H1 (cell line): ENCODE measurements at regions not wholly inside any gene's neighbourhood (a gene's known extent, or its start where the extent isn't known, plus 50 kb on each side); places are given as distances from the start of the nearest gene placed in this dataset.

Experiments used
- CTCF ChIA-PET: fragments of 300-600 bp; sonication (Branson Sonifier 250); formaldehyde crosslinking; loops from one replicate; lab custom pipeline; 2021; ENCODE audit not compliant: partially characterized antibody; lab: Charles Lee
- POLR2A ChIA-PET: fragments of 300-600 bp; sonication (Branson Sonifier 250); formaldehyde crosslinking; loops from one replicate; lab custom pipeline; 2021; ENCODE audit warnings: inconsistent platforms; ENCODE audit not compliant: partially characterized antibody; lab: Charles Lee
- DNase-seq, 2 experiments: peaks; one replicate each; pipeline versions ENCODE4 v3.0.0 to v3.0.0-alpha.2; 2010 to 2022; ENCODE audit warnings: low spot score in 2 of 2, low read depth in 1 of 2, mixed read lengths in 1 of 2
- FAIRE-seq: peaks from 2 replicates; lab custom pipeline; 2011; peaks lifted over from hg19 to GRCh38; lab: Jason Lieb, UNC
- H2AFZ ChIP-seq: 2 replicates; pipeline ENCODE4 v1.8.1; 2012; ENCODE audit warnings: low read length, inconsistent platforms
- H2AK5ac ChIP-seq: 2 replicates; pipeline ENCODE4 v1.6.1; 2013; ENCODE audit warnings: low read depth, low read length
- H2BK120ac ChIP-seq: replicated peaks from 2 replicates; pipeline ENCODE3; 2013; ENCODE audit warnings: low read depth, low read length, inconsistent platforms
- H2BK12ac ChIP-seq: 2 replicates; pipeline ENCODE4 v1.6.1; 2013; ENCODE audit warnings: low read depth, low read length
- H2BK15ac ChIP-seq: 2 replicates; pipeline ENCODE4 v1.6.1; 2013; ENCODE audit warnings: low read length
- H2BK20ac ChIP-seq: 2 replicates; pipeline ENCODE4 v1.6.1; 2013; ENCODE audit warnings: low read length
- H2BK5ac ChIP-seq: 2 replicates; pipeline ENCODE4 v1.6.1; 2013; ENCODE audit warnings: low read depth, low read length
- H3K14ac ChIP-seq: 2 replicates; pipeline ENCODE4 v1.6.1; 2013; ENCODE audit warnings: inconsistent platforms; ENCODE audit not compliant: insufficient read length
- H3K18ac ChIP-seq: 2 replicates; pipeline ENCODE4 v1.6.1; 2013; ENCODE audit warnings: low read length; ENCODE audit errors: extremely low read depth
- H3K23ac ChIP-seq: 2 replicates; pipeline ENCODE4 v1.6.1; 2013; ENCODE audit warnings: inconsistent platforms; ENCODE audit not compliant: insufficient read length
- H3K23me2 ChIP-seq: 2 replicates; pipeline ENCODE4 v1.6.1; 2013; ENCODE audit warnings: low read depth, low read length
- H3K27ac ChIP-seq: 2 replicates; pipeline ENCODE4 v1.6.1; 2011; ENCODE audit warnings: low read depth, low read length, inconsistent platforms
- H3K27me3 ChIP-seq, 4 experiments: replicated peaks in 1 of 4; 1 replicate in 1 of 4; 2 replicates in 3 of 4; pipeline versions ENCODE4 v1.6.1 to v1.8.1; 2011 to 2013; ENCODE audit warnings: low read length in 3 of 4, mild to moderate bottlenecking in 3 of 4, inconsistent platforms in 2 of 4, mixed read lengths in 2 of 4, moderate library complexity in 1 of 4; ENCODE audit not compliant: control insufficient read depth in 3 of 4, insufficient read depth in 3 of 4; ENCODE audit errors: extremely low read depth in 1 of 4
- H3K36me3 ChIP-seq, 4 experiments: 2 replicates each; pipeline versions ENCODE4 v1.6.1 to v1.8.1; 2011 to 2013; ENCODE audit warnings: mild to moderate bottlenecking in 4 of 4, low read length in 3 of 4, moderate library complexity in 2 of 4, control low read depth in 1 of 4, inconsistent platforms in 1 of 4; ENCODE audit not compliant: insufficient read depth in 4 of 4, control insufficient read depth in 2 of 4
- H3K4ac ChIP-seq: replicated peaks from 2 replicates; pipeline ENCODE3; 2013; ENCODE audit warnings: low read length, low read depth, mixed read lengths, inconsistent platforms; ENCODE audit not compliant: insufficient read length
- H3K4me1 ChIP-seq, 4 experiments: replicated peaks in 1 of 4; 1 replicate in 1 of 4; 2 replicates in 3 of 4; pipeline versions ENCODE4 v1.6.1 to v1.8.1; 2011 to 2013; ENCODE audit warnings: low read length in 3 of 4, inconsistent platforms in 2 of 4, mixed read lengths in 1 of 4; ENCODE audit not compliant: insufficient read depth in 4 of 4, control insufficient read depth in 3 of 4
- H3K4me2 ChIP-seq, 2 experiments: 2 replicates each; pipeline versions ENCODE4 v1.6.1 to v1.8.1; 2011 to 2013; ENCODE audit warnings: low read depth in 2 of 2, low read length in 2 of 2, control low read depth in 1 of 2, inconsistent platforms in 1 of 2, mild to moderate bottlenecking in 1 of 2; ENCODE audit not compliant: insufficient read depth in 1 of 2
- H3K4me3 ChIP-seq, 4 experiments: fragments of 200-600, 300-600 bp in 1 of 4; sonication (generic), shearing (Covaris generic), sonication (Bioruptor Twin) in 1 of 4; 2 replicates each; pipeline versions ENCODE4 v1.5.1 to v1.8.1; 2011 to 2016; ENCODE audit warnings: low read length in 4 of 4, low read depth in 3 of 4, control low read depth in 2 of 4, inconsistent platforms in 2 of 4, mild to moderate bottlenecking in 2 of 4, mixed read lengths in 1 of 4, moderate library complexity in 1 of 4; ENCODE audit not compliant: insufficient read depth in 2 of 4; ENCODE audit errors: extremely low read depth in 1 of 4
- H3K56ac ChIP-seq: replicated peaks from 2 replicates; pipeline ENCODE3; 2013; ENCODE audit warnings: low read depth, mild to moderate bottlenecking, mixed read lengths, low read length, inconsistent platforms; ENCODE audit not compliant: insufficient read length
- H3K79me1 ChIP-seq: 2 replicates; pipeline ENCODE4 v1.6.1; 2013; ENCODE audit warnings: low read depth, low read length, control low read depth
- H3K79me2 ChIP-seq, 2 experiments: 2 replicates each; pipeline versions ENCODE4 v1.6.1 to v1.8.1; 2012 to 2013; ENCODE audit warnings: low read length in 2 of 2, mild to moderate bottlenecking in 2 of 2, inconsistent platforms in 1 of 2; ENCODE audit not compliant: insufficient read depth in 2 of 2, control insufficient read depth in 1 of 2
- H3K9ac ChIP-seq, 4 experiments: replicated peaks in 1 of 4; 1 replicate in 1 of 4; 2 replicates in 3 of 4; pipeline versions ENCODE4 v1.6.1 to v1.8.1; 2011 to 2013; ENCODE audit warnings: low read depth in 3 of 4, low read length in 3 of 4, control low read depth in 2 of 4, mild to moderate bottlenecking in 2 of 4, moderate library complexity in 2 of 4, inconsistent platforms in 1 of 4; ENCODE audit errors: extremely low read depth in 1 of 4
- H3K9me3 ChIP-seq, 2 experiments: 2 replicates each; pipeline versions ENCODE4 v1.6.1 to v1.8.1; 2012 to 2013; ENCODE audit warnings: mild to moderate bottlenecking in 2 of 2, moderate library complexity in 2 of 2, control low read depth in 1 of 2, inconsistent platforms in 1 of 2, low read depth in 1 of 2, low read length in 1 of 2, mixed read lengths in 1 of 2; ENCODE audit not compliant: insufficient read depth in 2 of 2
- H4K20me1 ChIP-seq, 2 experiments: replicated peaks in 1 of 2; 2 replicates each; pipeline versions ENCODE3 to v1.8.1; 2011 to 2013; ENCODE audit warnings: inconsistent platforms in 2 of 2, low read length in 2 of 2, mild to moderate bottlenecking in 1 of 2; ENCODE audit not compliant: insufficient read depth in 2 of 2, control insufficient read depth in 1 of 2
- H4K5ac ChIP-seq: 2 replicates; pipeline ENCODE4 v1.6.1; 2013; ENCODE audit warnings: low read length, low read depth, mixed read lengths, inconsistent platforms; ENCODE audit not compliant: insufficient read length
- H4K8ac ChIP-seq: 2 replicates; pipeline ENCODE4 v1.8.0; 2013; ENCODE audit warnings: mild to moderate bottlenecking, moderate library complexity, low read length, inconsistent platforms; ENCODE audit not compliant: insufficient read depth; ENCODE audit errors: extremely low read depth
- H4K91ac ChIP-seq: replicated peaks from 2 replicates; pipeline ENCODE3; 2013; ENCODE audit warnings: low read length, mixed read lengths, inconsistent platforms; ENCODE audit not compliant: insufficient read length
- NRF1 ChIP-seq: IDR thresholded peaks from 2 replicates; pipeline ENCODE4 v1.6.1; 2011; ENCODE audit warnings: mild to moderate bottlenecking, low read depth, low read length, improper control_type of control experiment
- SRF ChIP-seq: IDR thresholded peaks from 2 replicates; pipeline ENCODE4 v1.6.1; 2011; ENCODE audit warnings: mild to moderate bottlenecking, low read depth, low read length, moderate library complexity
- TAF7 ChIP-seq: optimal IDR thresholded peaks from 2 replicates; pipeline ENCODE3; 2011; ENCODE audit warnings: low read depth, mild to moderate bottlenecking, inconsistent platforms, low read length, moderate library complexity, borderline replicate concordance
- WGBS, 2 experiments: shearing (Covaris generic) in 1 of 2; methylation state at CpG; one replicate each; pipeline versions ENCODE4 v1.1.6 to v1.1.7; 2013 to 2015; ENCODE audit warnings: low lambda C conversion rate in 2 of 2, mixed read lengths in 2 of 2, inconsistent platforms in 1 of 2, low coverage in 1 of 2, missing lambda C conversion rate in 1 of 2; ENCODE audit not compliant: insufficient replicate concordance in 2 of 2, insufficient coverage in 1 of 2, insufficient read length in 1 of 2; ENCODE audit errors: extremely low coverage in 1 of 2, missing lambda C conversion rate in 1 of 2; 5-methylcytosine and 5-hydroxymethylcytosine counted together

GRCh38 chr11:33532720-33533385, 167.8 kb downstream of the C11orf91 start:
- Histone ChIP-seq H3K79me2 (no peaks in the 10 kb centered on the region), H3K4me2 (no peak overlapping the region), H3K18ac (no peak overlapping the region), H3K27me3 (no peaks in the 10 kb centered on the region), H3K14ac (no peak overlapping the region), H3K23me2 (no peaks in the 10 kb centered on the region), H3K4ac (no peak overlapping the region), H3K9ac (no peak overlapping the region), H3K9me3 (peaks cover 3 to 10% of the 10 kb centered on the region in 2 experiments; a peak in 1 of 4 replicates), H3K4me1 (no peaks in the 10 kb centered on the region), H3K23ac (no peak overlapping the region), H2BK20ac (no peak overlapping the region), H2AK5ac (no peak overlapping the region), H2BK5ac (no peak overlapping the region), H3K56ac (no peak overlapping the region), H2BK12ac (no peak overlapping the region), H3K4me3 (no peak overlapping the region), H2AFZ (no peak overlapping the region), H4K5ac (no peak overlapping the region), H3K36me3 (no peaks in the 10 kb centered on the region), H4K20me1 (no peaks in the 10 kb centered on the region), H4K91ac (no peak overlapping the region), H2BK120ac (no peak overlapping the region), H4K8ac (no peak overlapping the region), H3K79me1 (no peaks in the 10 kb centered on the region), H3K27ac (no peak overlapping the region), H2BK15ac (no peak overlapping the region)
- ChIA-PET CTCF (interaction anchor here (0.6 to 1.7 kb wide), 5 partner anchors 10 to 270 kb away, joined by 3 to 6 read pairs (median 4); no protein-coding TSS in a partner anchor), POLR2A (no interaction called here)
- no peak for DNase-seq
- 90% methylated on average over 6 of the region's 6 CpGs; no CpG with 5 or more reads in 1 of the 2 experiments for WGBS, 2 experiments
- no peak for FAIRE-seq
- no peak for TF ChIP-seq TAF7
- no peak for TF ChIP-seq NRF1
- no peak for TF ChIP-seq SRF
